ENCODE measurements at regions not wholly inside any gene's neighbourhood (a gene's known extent, or its start where the extent isn't known, plus 50 kb on each side); places are given as distances from the start of the nearest gene placed in this dataset.
"Not testable (repeated sequence)": the region's sequence is repeated elsewhere in the genome, so short reads cannot be mapped to it uniquely, and the experiment has no call there.

DNA sequence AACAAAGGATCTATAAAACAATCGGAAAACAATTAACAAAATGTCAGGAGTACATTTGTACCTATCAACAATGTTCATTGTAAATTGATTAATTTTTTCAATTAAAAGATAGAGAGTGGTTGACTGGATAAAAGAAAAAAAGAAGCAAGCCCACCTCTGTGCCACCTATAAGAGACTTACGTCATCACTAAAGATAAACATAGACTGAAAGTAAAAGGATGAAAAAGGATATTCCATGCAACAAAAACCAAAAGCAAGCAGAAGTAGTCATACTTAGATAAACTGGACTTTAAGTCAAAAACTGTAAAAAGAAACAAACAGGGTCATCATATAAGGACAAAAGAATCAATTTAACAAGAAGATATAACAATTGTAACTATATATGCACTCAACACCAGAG is 197.4 kb downstream of the RASEF start:
- in situ Hi-C loops (cut with MboI; ENCODE audit: low pct_unique_long_range_greater_than_20kb, low sequenced_read_pairs, unreplicated experiment), result no loop called here
- DNase-seq (ENCODE audit: low spot score), result no peak
- TF ChIP-seq, protein P1, sequence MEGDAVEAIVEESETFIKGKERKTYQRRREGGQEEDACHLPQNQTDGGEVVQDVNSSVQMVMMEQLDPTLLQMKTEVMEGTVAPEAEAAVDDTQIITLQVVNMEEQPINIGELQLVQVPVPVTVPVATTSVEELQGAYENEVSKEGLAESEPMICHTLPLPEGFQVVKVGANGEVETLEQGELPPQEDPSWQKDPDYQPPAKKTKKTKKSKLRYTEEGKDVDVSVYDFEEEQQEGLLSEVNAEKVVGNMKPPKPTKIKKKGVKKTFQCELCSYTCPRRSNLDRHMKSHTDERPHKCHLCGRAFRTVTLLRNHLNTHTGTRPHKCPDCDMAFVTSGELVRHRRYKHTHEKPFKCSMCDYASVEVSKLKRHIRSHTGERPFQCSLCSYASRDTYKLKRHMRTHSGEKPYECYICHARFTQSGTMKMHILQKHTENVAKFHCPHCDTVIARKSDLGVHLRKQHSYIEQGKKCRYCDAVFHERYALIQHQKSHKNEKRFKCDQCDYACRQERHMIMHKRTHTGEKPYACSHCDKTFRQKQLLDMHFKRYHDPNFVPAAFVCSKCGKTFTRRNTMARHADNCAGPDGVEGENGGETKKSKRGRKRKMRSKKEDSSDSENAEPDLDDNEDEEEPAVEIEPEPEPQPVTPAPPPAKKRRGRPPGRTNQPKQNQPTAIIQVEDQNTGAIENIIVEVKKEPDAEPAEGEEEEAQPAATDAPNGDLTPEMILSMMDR (IDR thresholded peaks at IDR 0.05; ENCODE audit: extremely low read depth, insufficient read depth, missing control alignments), result no peak

DNA sequence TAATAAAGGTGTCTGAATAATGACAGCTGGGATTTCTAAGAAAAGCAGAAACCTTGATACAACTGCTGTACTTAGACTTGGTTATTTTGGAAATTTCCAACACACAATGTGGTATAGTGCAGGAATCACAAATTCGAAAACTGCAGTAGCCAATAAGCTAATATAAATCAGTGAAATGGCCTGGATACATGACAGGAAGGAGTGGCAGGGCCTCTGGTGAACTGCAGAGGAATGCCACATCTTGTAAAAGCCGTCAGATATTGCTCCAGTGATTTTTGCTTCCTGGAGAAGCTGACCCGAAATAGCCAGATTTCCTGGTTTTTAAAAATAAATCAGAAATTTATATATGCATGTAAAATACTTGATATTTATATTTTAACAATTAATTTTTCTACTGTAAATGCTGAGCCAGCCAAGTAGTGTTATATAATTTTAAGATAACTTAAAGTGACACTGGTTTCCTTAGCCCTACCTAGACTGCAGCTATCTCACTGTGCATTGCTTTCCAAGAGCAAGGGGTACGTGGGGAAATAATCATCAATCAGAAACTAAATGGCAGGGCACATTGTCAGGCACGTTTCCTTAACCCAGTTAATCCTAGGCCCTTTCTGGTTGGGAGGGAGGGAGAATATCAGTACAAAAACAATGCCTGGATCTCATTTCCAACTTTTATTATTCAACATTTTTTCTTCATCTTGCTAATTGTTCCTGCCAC is 182.4 kb downstream of the RASEF start:
- TF ChIP-seq, protein P1 (IDR thresholded peaks at IDR 0.05; ENCODE audit: extremely low read depth, insufficient read depth, missing control alignments), result no peak
- no peak for DNase-seq (ENCODE audit: low spot score)
- in situ Hi-C loops (cut with MboI; ENCODE audit: low pct_unique_long_range_greater_than_20kb, low sequenced_read_pairs, unreplicated experiment), result no loop called here

DNA sequence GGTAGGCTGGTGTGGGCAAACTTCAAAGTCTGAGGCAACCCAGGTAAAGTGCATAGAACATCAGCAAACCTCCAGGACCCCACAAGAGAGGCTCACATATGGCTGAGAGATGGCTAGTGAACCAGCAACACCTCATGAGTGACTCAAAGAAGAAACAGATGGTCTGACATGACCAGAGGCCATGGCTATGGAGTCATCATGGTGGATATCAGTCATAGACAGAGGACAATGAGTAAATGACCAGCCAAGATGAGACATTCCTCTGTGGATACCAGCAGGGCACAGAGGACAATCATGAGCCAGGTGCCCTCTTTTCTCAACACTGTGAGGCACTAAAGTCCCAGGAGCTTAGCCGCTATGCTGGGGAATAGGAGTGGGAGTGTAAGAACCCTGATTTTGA is 180.8 kb downstream of the RASEF start:
- in situ Hi-C loops (cut with MboI; ENCODE audit: low pct_unique_long_range_greater_than_20kb, low sequenced_read_pairs, unreplicated experiment), result no loop called here
- no peak for DNase-seq (ENCODE audit: low spot score)
- TF ChIP-seq, protein P1 (IDR thresholded peaks at IDR 0.05; ENCODE audit: extremely low read depth, insufficient read depth, missing control alignments), result no peak

DNA sequence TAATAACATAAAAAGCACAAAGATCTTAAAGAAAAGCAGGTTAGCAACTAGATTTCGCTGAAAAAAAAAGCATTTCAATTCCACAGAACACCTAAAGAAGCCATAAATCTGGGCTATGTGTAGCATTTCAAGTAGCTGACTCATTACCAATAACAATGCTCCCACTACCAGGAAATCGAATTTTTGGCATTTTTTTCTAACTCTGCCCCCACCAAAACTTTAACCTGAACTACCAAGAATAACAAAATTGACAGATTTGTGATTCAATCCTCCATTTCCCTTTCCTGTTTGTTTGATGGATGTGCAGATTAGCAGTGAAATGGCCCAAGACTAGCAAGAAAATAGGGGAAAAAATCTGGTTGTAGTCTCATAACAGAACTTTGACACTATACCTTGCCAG is 180.2 kb downstream of the RASEF start:
- no peak for DNase-seq (ENCODE audit: low spot score)
- TF ChIP-seq, protein P1 (IDR thresholded peaks at IDR 0.05; ENCODE audit: extremely low read depth, insufficient read depth, missing control alignments), result no peak
- in situ Hi-C loops (cut with MboI; ENCODE audit: low pct_unique_long_range_greater_than_20kb, low sequenced_read_pairs, unreplicated experiment), result no loop called here

DNA sequence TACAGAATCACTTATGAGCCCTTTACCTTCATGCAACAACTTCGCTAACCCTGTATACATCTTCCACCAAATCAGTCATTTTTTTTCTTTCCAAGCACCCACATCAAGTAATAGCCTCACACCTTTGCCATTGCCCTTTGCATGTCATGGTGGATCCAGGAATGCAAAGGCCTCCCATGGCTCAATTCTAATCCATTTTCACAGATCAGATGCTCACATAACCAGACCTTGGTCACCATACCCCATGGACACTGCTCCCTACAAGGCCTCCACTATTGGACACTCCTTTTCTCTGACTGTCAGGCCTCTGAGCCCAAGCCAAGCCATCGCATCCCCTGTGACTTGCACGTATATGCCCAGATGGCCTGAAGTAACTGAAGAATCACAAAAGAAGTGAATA is 179.5 kb downstream of the RASEF start:
- no peak for DNase-seq (ENCODE audit: low spot score)
- in situ Hi-C loops (cut with MboI; ENCODE audit: low pct_unique_long_range_greater_than_20kb, low sequenced_read_pairs, unreplicated experiment), result no loop called here
- TF ChIP-seq, protein P1 (IDR thresholded peaks at IDR 0.05; ENCODE audit: extremely low read depth, insufficient read depth, missing control alignments), result no peak

DNA sequence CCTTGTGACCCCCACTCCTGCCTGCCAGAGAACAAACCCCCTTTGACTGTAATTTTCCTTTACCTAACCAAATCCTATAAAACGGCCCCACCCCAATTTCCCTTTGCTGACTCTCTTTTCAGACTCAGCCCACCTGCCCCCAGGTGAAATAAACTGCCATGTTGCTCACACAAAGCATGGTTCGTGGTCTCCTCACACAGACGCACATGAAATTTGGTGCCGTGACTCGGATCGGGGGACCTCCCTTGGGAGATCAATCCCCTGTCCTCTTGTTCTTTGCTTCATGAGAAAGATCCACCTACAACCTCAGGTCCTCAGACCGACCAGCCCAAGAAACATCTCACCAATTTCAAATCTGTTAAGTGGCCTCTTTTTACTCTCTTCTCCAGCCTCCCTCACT is 179.0 kb downstream of the RASEF start:
- DNase-seq (ENCODE audit: low spot score); in situ Hi-C loops (cut with MboI; ENCODE audit: low pct_unique_long_range_greater_than_20kb, low sequenced_read_pairs, unreplicated experiment): not testable (repeated sequence)

DNA sequence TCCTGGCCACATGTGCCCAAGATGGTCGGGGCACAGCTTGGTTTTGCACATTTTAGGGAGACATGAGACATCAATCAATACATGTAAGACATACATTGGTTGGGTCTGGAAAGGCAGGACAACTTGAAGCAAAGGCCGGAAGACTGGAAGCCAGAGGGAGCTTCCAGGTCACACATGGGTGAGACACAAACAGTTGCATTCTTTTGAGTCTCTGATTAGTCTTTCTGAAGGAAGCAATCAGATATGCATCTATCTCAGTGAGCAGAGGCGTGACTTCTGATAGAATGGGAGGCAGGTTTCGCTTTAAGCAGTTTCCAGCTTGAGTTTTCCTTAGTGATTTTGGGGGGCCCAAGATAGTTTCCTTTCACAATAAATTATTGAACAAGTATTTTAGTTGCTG is 172.5 kb downstream of the RASEF start:
- DNase-seq (ENCODE audit: low spot score), result no peak
- in situ Hi-C loops (cut with MboI; ENCODE audit: low pct_unique_long_range_greater_than_20kb, low sequenced_read_pairs, unreplicated experiment), result no loop called here
- TF ChIP-seq, protein P1 (IDR thresholded peaks at IDR 0.05; ENCODE audit: extremely low read depth, insufficient read depth, missing control alignments), result no peak

All from GM13977 (cell line).